ENCODE measurements at regions not wholly inside any gene's neighbourhood (a gene's known extent, or its start where the extent isn't known, plus 50 kb on each side); places are given as distances from the start of the nearest gene placed in this dataset.

- Histone ChIP-seq H3K9me3 (replicated peaks; ENCODE audit: control insufficient read depth, insufficient read depth, low read length) (no peaks in the 10 kb centered on the region), H4K20me1 (replicated peaks; ENCODE audit: control insufficient read depth, extremely low read depth, insufficient read depth, low read length) (no peaks in the 10 kb centered on the region), H3K79me2 (ENCODE audit: control insufficient read depth, insufficient read depth, low read length) (no peaks in the 10 kb centered on the region), H3K27me3 (ENCODE audit: control insufficient read depth in 2 of 2, insufficient read depth in 2 of 2, low read length in 2 of 2) (no peaks in the 10 kb centered on the region), H3K9me1 (replicated peaks; ENCODE audit: control insufficient read depth, extremely low read depth, insufficient read depth, low read length) (no peaks in the 10 kb centered on the region), H3K36me3 (ENCODE audit: control insufficient read depth in 2 of 2, extremely low read depth in 1 of 2, insufficient read depth in 2 of 2, low read length in 2 of 2) (no peaks in the 10 kb centered on the region), H3K9ac (replicated peaks; ENCODE audit: extremely low read depth, insufficient read depth, low read length) (no peak overlapping the region), H3K4me1 (ENCODE audit: control insufficient read depth, extremely low read depth, insufficient read depth, low read length) (no peaks in the 10 kb centered on the region), H3K4me3 (replicated peaks in 1 of 3; ENCODE audit: insufficient read depth in 1 of 3, low read depth in 1 of 3, low read length in 3 of 3) (no peak overlapping the region), H2AFZ (ENCODE audit: low read depth, low read length) (no peak overlapping the region), H3K4me2 (ENCODE audit: insufficient read depth, low read length) (no peak overlapping the region), H3K27ac (ENCODE audit: insufficient read depth, low read depth, low read length) (no peak overlapping the region)
- POLR2A ChIA-PET: no interaction called here
- intact Hi-C loops (cut with micrococcal nuclease): no loop called here
- no peak for FAIRE-seq
- CTCF ChIA-PET: interaction anchor here (1.1 kb wide), 2 partner anchors 235 to 346 kb away, joined by 3 read pairs; no protein-coding TSS in a partner anchor
- BruUV-seq (replicated peaks): no TSS peak
- peak; percentile 34 for DNase-seq (ENCODE audit: low read depth, low spot score)
- dilution Hi-C loops (cut with MboI; ENCODE audit: extremely low pct_ligation_motif_present, low sequenced_read_pairs): no loop called here
- TF ChIP-seq, protein P1, sequence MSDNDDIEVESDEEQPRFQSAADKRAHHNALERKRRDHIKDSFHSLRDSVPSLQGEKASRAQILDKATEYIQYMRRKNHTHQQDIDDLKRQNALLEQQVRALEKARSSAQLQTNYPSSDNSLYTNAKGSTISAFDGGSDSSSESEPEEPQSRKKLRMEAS (IDR thresholded peaks at IDR 0.05; ENCODE audit: insufficient read depth, insufficient read length): peak; percentile 36
- TF ChIP-seq POLR2A (IDR thresholded peaks at IDR 0.05; ENCODE audit: low read depth, low read length) (no peak), MYC (IDR thresholded peaks at IDR 0.05; ENCODE audit: low read depth, low read length) (no peak)
Observed at GRCh38 chr20:40506537-40506939, 182.5 kb downstream of the MAFB start.

- BruUV-seq (replicated peaks): no TSS peak
- Histone ChIP-seq H3K9me1 (replicated peaks; ENCODE audit: control insufficient read depth, extremely low read depth, insufficient read depth, low read length) (no peaks in the 10 kb centered on the region), H3K4me2 (ENCODE audit: insufficient read depth, low read length) (no peak overlapping the region), H3K4me1 (ENCODE audit: control insufficient read depth, extremely low read depth, insufficient read depth, low read length) (no peaks in the 10 kb centered on the region), H3K79me2 (ENCODE audit: control insufficient read depth, insufficient read depth, low read length) (no peaks in the 10 kb centered on the region), H3K27ac (ENCODE audit: insufficient read depth, low read depth, low read length) (no peak overlapping the region), H3K4me3 (replicated peaks in 1 of 3; ENCODE audit: insufficient read depth in 1 of 3, low read depth in 1 of 3, low read length in 3 of 3) (no peak overlapping the region), H3K9ac (replicated peaks; ENCODE audit: extremely low read depth, insufficient read depth, low read length) (no peak overlapping the region), H4K20me1 (replicated peaks; ENCODE audit: control insufficient read depth, extremely low read depth, insufficient read depth, low read length) (no peaks in the 10 kb centered on the region), H3K36me3 (ENCODE audit: control insufficient read depth in 2 of 2, extremely low read depth in 1 of 2, insufficient read depth in 2 of 2, low read length in 2 of 2) (no peaks in the 10 kb centered on the region), H2AFZ (ENCODE audit: low read depth, low read length) (no peak overlapping the region), H3K27me3 (ENCODE audit: control insufficient read depth in 2 of 2, insufficient read depth in 2 of 2, low read length in 2 of 2) (no peaks in the 10 kb centered on the region), H3K9me3 (replicated peaks; ENCODE audit: control insufficient read depth, insufficient read depth, low read length) (no peaks in the 10 kb centered on the region)
- TF ChIP-seq, protein P1 (IDR thresholded peaks at IDR 0.05; ENCODE audit: insufficient read depth, insufficient read length): no peak
- TF ChIP-seq, protein P2, sequence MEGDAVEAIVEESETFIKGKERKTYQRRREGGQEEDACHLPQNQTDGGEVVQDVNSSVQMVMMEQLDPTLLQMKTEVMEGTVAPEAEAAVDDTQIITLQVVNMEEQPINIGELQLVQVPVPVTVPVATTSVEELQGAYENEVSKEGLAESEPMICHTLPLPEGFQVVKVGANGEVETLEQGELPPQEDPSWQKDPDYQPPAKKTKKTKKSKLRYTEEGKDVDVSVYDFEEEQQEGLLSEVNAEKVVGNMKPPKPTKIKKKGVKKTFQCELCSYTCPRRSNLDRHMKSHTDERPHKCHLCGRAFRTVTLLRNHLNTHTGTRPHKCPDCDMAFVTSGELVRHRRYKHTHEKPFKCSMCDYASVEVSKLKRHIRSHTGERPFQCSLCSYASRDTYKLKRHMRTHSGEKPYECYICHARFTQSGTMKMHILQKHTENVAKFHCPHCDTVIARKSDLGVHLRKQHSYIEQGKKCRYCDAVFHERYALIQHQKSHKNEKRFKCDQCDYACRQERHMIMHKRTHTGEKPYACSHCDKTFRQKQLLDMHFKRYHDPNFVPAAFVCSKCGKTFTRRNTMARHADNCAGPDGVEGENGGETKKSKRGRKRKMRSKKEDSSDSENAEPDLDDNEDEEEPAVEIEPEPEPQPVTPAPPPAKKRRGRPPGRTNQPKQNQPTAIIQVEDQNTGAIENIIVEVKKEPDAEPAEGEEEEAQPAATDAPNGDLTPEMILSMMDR (IDR thresholded peaks at IDR 0.05; ENCODE audit: extremely low read depth in 1 of 2, insufficient read depth in 1 of 2, low read depth in 1 of 2, low read length in 2 of 2): no peak
- TF ChIP-seq POLR2A (IDR thresholded peaks at IDR 0.05; ENCODE audit: low read depth, low read length) (no peak), JUN (IDR thresholded peaks at IDR 0.05; ENCODE audit: borderline replicate concordance, insufficient read depth, insufficient read length, low read depth) (no peak), GATA2 (IDR thresholded peaks at IDR 0.05; ENCODE audit: insufficient read depth, insufficient read length, low read depth, low read length) (no peak), MYC (IDR thresholded peaks at IDR 0.05; ENCODE audit: low read depth, low read length) (no peak), EZH2 (IDR thresholded peaks at IDR 0.05; ENCODE audit: borderline replicate concordance, low read depth, low read length, severe bottlenecking) (no peak), POLR2AphosphoS5 (IDR thresholded peaks at IDR 0.05; ENCODE audit: insufficient read depth, low read depth, low read length) (no peak), FOS (IDR thresholded peaks at IDR 0.05; ENCODE audit: borderline replicate concordance, insufficient read depth, low read length) (no peak)
- CTCF ChIA-PET: no interaction called here
- intact Hi-C loops (cut with micrococcal nuclease): no loop called here
- dilution Hi-C loops (cut with MboI; ENCODE audit: extremely low pct_ligation_motif_present, low sequenced_read_pairs): no loop called here
- DNase-seq (ENCODE audit: low read depth, low spot score): no peak
- POLR2A ChIA-PET: no interaction called here
- no peak for FAIRE-seq
Observed at GRCh38 chr20:40503119-40503518, 185.9 kb downstream of the MAFB start.
